ENCODE measurements at regions not wholly inside any gene's neighbourhood (a gene's known extent, or its start where the extent isn't known, plus 50 kb on each side); places are given as distances from the start of the nearest gene placed in this dataset.

DNA sequence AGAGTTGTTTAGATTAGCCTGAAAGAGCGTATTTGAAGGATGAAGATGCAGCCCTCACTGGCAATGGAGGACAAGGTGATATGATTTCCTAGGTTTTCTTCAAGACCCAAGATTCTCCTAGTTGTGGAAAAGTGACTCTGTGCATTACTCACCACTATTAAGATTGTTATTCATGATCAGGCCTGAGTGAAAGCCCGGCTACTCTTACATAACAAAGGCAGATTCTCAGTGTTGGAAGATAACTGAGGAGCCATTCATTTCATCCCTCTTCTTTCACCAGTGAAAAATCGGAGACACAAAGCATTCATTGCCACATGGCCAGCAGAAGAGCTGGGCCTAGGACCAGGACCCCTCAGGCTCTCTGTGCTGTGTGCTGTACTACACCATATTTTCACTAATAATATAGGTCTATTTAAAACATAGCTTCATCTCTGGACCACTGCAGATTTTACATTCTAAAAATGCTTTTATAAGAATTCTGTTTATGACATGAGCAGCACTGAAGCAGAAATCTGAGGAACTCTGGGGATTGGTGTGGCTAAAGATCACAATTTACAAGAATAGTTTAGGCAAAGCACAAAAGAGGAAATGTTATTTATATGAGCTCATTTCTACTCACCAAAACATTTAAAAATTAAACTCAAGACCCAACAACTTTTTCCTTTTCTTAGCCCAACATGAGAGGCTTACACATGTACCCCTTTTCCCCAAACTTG is 181.9 kb upstream of the CCN2 start:
- no peak overlapping the region for H3K4me3 ChIP-seq
- H3K27ac ChIP-seq, result peak overlapping the region in 4 of 5 donors; percentile 72 to 85 (median 82)
- TF ChIP-seq POLR2A (IDR thresholded peaks at IDR 0.05) (no peak), EP300 (IDR thresholded peaks at IDR 0.05) (no peak), POLR2AphosphoS5 (IDR thresholded peaks at IDR 0.05) (no peak)
- TF ChIP-seq, protein P1, sequence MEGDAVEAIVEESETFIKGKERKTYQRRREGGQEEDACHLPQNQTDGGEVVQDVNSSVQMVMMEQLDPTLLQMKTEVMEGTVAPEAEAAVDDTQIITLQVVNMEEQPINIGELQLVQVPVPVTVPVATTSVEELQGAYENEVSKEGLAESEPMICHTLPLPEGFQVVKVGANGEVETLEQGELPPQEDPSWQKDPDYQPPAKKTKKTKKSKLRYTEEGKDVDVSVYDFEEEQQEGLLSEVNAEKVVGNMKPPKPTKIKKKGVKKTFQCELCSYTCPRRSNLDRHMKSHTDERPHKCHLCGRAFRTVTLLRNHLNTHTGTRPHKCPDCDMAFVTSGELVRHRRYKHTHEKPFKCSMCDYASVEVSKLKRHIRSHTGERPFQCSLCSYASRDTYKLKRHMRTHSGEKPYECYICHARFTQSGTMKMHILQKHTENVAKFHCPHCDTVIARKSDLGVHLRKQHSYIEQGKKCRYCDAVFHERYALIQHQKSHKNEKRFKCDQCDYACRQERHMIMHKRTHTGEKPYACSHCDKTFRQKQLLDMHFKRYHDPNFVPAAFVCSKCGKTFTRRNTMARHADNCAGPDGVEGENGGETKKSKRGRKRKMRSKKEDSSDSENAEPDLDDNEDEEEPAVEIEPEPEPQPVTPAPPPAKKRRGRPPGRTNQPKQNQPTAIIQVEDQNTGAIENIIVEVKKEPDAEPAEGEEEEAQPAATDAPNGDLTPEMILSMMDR (IDR thresholded peaks at IDR 0.05), result no peak
- DNase-seq, result peak in 1 of 2 donors; percentile 37
- no peaks in the 10 kb centered on the region for H3K9me3 ChIP-seq
- no peaks in the 10 kb centered on the region for H3K36me3 ChIP-seq
- 61 to 82% (median 81%) methylated on average over 3 of the region's 3 CpGs for WGBS, 5 donors
- intact Hi-C loops (cut with DNase I; ENCODE audit: low total_unique reads), result no loop called here
- H3K4me1 ChIP-seq, result peaks cover 0 to 40% (median 16%) of the 10 kb centered on the region in 4 donors
- H3K27me3 ChIP-seq, result no peaks in the 10 kb centered on the region

DNA sequence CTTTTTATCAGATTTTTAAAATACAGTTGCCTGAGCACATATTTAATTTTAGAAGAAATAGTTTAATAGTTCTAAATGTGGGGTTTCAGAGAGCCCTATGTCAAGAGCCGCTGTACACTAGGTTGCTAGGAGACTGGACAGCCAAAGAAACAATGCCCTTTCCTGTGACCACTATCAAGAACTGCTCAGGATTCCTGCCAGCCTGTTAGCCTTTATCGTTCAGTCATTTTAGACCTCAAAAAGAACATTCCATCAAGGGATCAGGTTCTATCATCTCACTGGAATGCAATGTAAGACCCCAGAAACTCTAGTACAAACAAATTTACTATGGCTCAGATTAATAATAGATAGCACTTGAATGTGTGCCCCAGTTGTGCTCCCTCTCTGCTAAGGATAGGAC is 181.2 kb upstream of the CCN2 start:
- Histone ChIP-seq H3K9me3 (no peaks in the 10 kb centered on the region), H3K4me3 (no peak overlapping the region), H3K36me3 (no peaks in the 10 kb centered on the region), H3K27ac (peak overlapping the region in 4 of 5 donors; percentile 72 to 85 (median 82)), H3K4me1 (peaks cover 0 to 40% (median 16%) of the 10 kb centered on the region in 4 donors), H3K27me3 (no peaks in the 10 kb centered on the region)
- no peak for TF ChIP-seq POLR2AphosphoS5 (IDR thresholded peaks at IDR 0.05)
- TF ChIP-seq POLR2A (IDR thresholded peaks at IDR 0.05), result no peak
- no peak for TF ChIP-seq EP300 (IDR thresholded peaks at IDR 0.05)
- TF ChIP-seq, protein P1 (IDR thresholded peaks at IDR 0.05), result no peak
- intact Hi-C loops (cut with DNase I; ENCODE audit: low total_unique reads), result no loop called here
- peak in 1 of 2 donors; percentile 64 for DNase-seq
- WGBS, 5 donors, result 19 to 43% (median 26%) methylated on average over 2 of the region's 2 CpGs

DNA sequence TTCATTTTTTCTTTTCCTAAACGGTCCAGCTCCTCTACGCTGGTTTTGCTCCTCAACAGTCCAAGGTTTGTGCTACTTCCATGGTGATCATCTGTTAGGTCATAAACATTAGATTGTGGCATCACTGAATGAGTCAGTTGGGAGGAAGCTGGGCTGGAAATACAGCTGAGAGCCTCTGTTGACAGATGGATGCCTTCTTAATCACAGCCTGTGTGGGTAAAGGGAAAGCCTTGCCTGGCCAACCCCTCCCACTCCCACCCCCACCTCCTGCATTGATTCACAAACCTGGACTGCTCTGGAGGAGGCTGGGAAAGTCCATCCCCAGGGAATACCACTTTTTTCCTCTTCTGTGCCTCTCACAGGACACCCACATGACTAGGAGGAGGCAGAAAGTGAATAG is 180.6 kb upstream of the CCN2 start:
- Histone ChIP-seq H3K4me1 (peaks cover 0 to 40% (median 16%) of the 10 kb centered on the region in 4 donors), H3K9me3 (no peaks in the 10 kb centered on the region), H3K4me3 (no peak overlapping the region), H3K27me3 (no peaks in the 10 kb centered on the region), H3K36me3 (no peaks in the 10 kb centered on the region), H3K27ac (peak overlapping the region in 4 of 5 donors; percentile 72 to 85 (median 82))
- intact Hi-C loops (cut with DNase I; ENCODE audit: low total_unique reads), result no loop called here
- peak; percentile 13 for TF ChIP-seq EP300 (IDR thresholded peaks at IDR 0.05)
- TF ChIP-seq, protein P1 (IDR thresholded peaks at IDR 0.05), result no peak
- TF ChIP-seq POLR2AphosphoS5 (IDR thresholded peaks at IDR 0.05), result peak in 2 of 3 donors; percentile 37 to 69
- DNase-seq, result peak in 1 of 2 donors; percentile 83
- WGBS, 5 donors, result 50 to 71% (median 53%) methylated on average over 2 of the region's 2 CpGs

DNA sequence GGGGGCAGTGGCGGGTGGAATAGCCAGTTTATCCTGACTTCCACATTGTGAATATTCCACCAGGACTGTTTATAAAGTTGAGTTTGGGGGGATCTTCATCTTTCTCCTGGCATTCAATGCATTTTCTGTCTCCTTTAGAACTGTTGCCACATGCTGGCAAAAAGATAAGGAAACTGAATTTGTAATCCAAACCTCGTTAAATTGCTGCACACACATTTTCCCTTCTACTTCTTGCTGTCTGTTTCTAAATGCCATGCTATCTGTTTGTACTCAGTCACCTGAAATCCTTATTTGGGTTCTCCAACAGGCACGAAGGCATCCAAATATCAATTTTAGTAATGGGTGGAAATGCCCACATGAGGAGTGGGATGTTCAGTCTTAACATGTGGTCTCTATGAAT is 180.2 kb upstream of the CCN2 start:
- no peaks in the 10 kb centered on the region for H3K27me3 ChIP-seq
- no peaks in the 10 kb centered on the region for H3K36me3 ChIP-seq
- DNase-seq, result no peak
- intact Hi-C loops (cut with DNase I; ENCODE audit: low total_unique reads), result no loop called here
- WGBS, 5 donors, result 50 to 60% (median 55%) methylated on average over 3 of the region's 3 CpGs
- H3K9me3 ChIP-seq, result no peaks in the 10 kb centered on the region
- no peak overlapping the region for H3K4me3 ChIP-seq
- TF ChIP-seq POLR2AphosphoS5 (IDR thresholded peaks at IDR 0.05) (no peak), POLR2A (IDR thresholded peaks at IDR 0.05) (no peak)
- peak overlapping the region in 4 of 5 donors; percentile 72 to 85 (median 82) for H3K27ac ChIP-seq
- peaks cover 0 to 40% (median 16%) of the 10 kb centered on the region in 4 donors for H3K4me1 ChIP-seq

All from stomach (tissue), 8 donors.